Osteoblast (primary cell): ENCODE measurements at regions not wholly inside any gene's neighbourhood (a gene's known extent, or its start where the extent isn't known, plus 50 kb on each side); places are given as distances from the start of the nearest gene placed in this dataset.
"Not testable (repeated sequence)": the region's sequence is repeated elsewhere in the genome, so short reads cannot be mapped to it uniquely, and the experiment has no call there.

ENCODE experiments used
- DNase-seq: peaks from one replicate; pipeline ENCODE4 v3.0.0; 2011; ENCODE audit warnings: low spot score, mixed read lengths; ENCODE audit not compliant: insufficient read length; ENCODE audit errors: missing footprints
- H2AFZ ChIP-seq: 2 replicates; pipeline ENCODE4 v1.6.0; 2011; ENCODE audit warnings: mild to moderate bottlenecking, low read length
- H3K27ac ChIP-seq: 2 replicates; pipeline ENCODE4 v1.5.1; 2011; ENCODE audit warnings: mild to moderate bottlenecking, low read depth, low read length, moderate library complexity
- H3K27me3 ChIP-seq: 2 replicates; pipeline ENCODE4 v1.6.0; 2012; ENCODE audit warnings: mild to moderate bottlenecking, control low read depth, inconsistent platforms, low read length, moderate library complexity; ENCODE audit not compliant: insufficient read depth
- H3K36me3 ChIP-seq: 2 replicates; pipeline ENCODE4 v1.5.1; 2011; ENCODE audit warnings: mild to moderate bottlenecking, low read length, control low read depth, moderate library complexity; ENCODE audit not compliant: insufficient read depth
- H3K4me1 ChIP-seq: 2 replicates; pipeline ENCODE4 v1.5.1; 2011; ENCODE audit warnings: mild to moderate bottlenecking, low read length, control low read depth, moderate library complexity; ENCODE audit not compliant: insufficient read depth
- H3K4me2 ChIP-seq: 2 replicates; pipeline ENCODE4 v1.6.0; 2011; ENCODE audit warnings: mild to moderate bottlenecking, low read length; ENCODE audit not compliant: insufficient read depth
- H3K4me3 ChIP-seq: fragments of 200-600 bp; sonication (generic); 3 replicates; pipeline ENCODE4 v1.5.1; 2012; ENCODE audit warnings: mild to moderate bottlenecking, low read length, inconsistent platforms; ENCODE audit not compliant: insufficient read depth
- H3K79me2 ChIP-seq: 2 replicates; pipeline ENCODE4 v1.6.0; 2012; ENCODE audit warnings: mild to moderate bottlenecking, low read length, control low read depth, inconsistent platforms; ENCODE audit not compliant: insufficient read depth
- H3K9me3 ChIP-seq: 2 replicates; pipeline ENCODE4 v1.5.1; 2011; ENCODE audit warnings: low read depth, low read length, control low read depth
- H4K20me1 ChIP-seq: 2 replicates; pipeline ENCODE4 v1.6.0; 2012; ENCODE audit warnings: mild to moderate bottlenecking, low read length, control low read depth; ENCODE audit not compliant: insufficient read depth
- CTCF ChIP-seq: IDR thresholded peaks from 2 replicates; pipeline ENCODE4 v1.5.1; 2011; ENCODE audit warnings: mild to moderate bottlenecking, low read depth, low read length, moderate library complexity; ENCODE audit errors: extremely low read depth

GRCh38 chr5:50501491-50502228 is 60.6 kb upstream of the EMB start:
- no peak overlapping the region for H3K4me2 ChIP-seq
- H3K27ac ChIP-seq = no peak overlapping the region
- H3K27me3 ChIP-seq = no peaks in the 10 kb centered on the region

DNA sequence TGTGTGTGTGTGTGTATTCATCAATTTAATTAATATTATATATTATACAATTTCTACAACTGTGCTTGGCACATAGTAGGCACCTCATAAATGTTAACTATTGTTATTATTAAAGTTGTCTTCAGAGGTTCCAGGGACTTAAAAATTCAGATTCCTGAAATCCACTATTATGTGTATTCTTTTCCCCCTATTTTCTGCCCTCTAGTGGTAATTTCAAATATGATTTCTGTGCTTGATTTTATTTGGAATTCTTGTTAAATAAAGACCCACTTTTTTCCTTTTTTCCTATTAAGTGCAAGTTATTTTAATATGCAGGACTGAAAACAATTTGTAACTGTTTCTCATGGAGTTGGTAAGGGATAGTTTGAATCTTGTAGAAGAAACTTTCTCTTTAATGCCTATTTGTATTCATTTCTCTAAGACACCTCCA is 72.0 kb upstream of the EMB start:
- H4K20me1 ChIP-seq, H2AFZ ChIP-seq: not testable (repeated sequence)

More at GRCh38 chr5:50501491-50502228, 60.6 kb upstream of the EMB start:
- no peaks in the 10 kb centered on the region for H3K9me3 ChIP-seq
- H2AFZ ChIP-seq = no peak overlapping the region
- no peaks in the 10 kb centered on the region for H3K4me1 ChIP-seq
- no peaks in the 10 kb centered on the region for H3K79me2 ChIP-seq
- TF ChIP-seq CTCF = no peak
- no peak for DNase-seq
- H4K20me1 ChIP-seq = no peaks in the 10 kb centered on the region
- H3K36me3 ChIP-seq = no peaks in the 10 kb centered on the region
- H3K4me3 ChIP-seq = no peak overlapping the region

GRCh38 chr5:50521060-50521459 is 80.0 kb upstream of the EMB start:
- H4K20me1 ChIP-seq, DNase-seq, H3K9me3 ChIP-seq, H3K36me3 ChIP-seq, H3K4me3 ChIP-seq, H3K4me2 ChIP-seq, H3K27me3 ChIP-seq, H3K4me1 ChIP-seq, H3K79me2 ChIP-seq, H3K27ac ChIP-seq, H2AFZ ChIP-seq: not testable (repeated sequence)

More for the DNA sequence above, 72.0 kb upstream of the EMB start:
- H3K27me3 ChIP-seq, DNase-seq, H3K4me2 ChIP-seq, H3K79me2 ChIP-seq, H3K36me3 ChIP-seq, H3K4me3 ChIP-seq, H3K4me1 ChIP-seq, H3K9me3 ChIP-seq, H3K27ac ChIP-seq: not testable (repeated sequence)
- peak; percentile 29 for TF ChIP-seq CTCF

- not testable (repeated sequence) for H3K27me3 ChIP-seq, H4K20me1 ChIP-seq, H3K4me1 ChIP-seq, H3K79me2 ChIP-seq, H3K36me3 ChIP-seq, DNase-seq, H3K4me2 ChIP-seq, H2AFZ ChIP-seq, H3K9me3 ChIP-seq, H3K27ac ChIP-seq, H3K4me3 ChIP-seq
These were observed 86.5 kb upstream of the EMB start for GRCh38 chr5:50527514-50528060.

DNA sequence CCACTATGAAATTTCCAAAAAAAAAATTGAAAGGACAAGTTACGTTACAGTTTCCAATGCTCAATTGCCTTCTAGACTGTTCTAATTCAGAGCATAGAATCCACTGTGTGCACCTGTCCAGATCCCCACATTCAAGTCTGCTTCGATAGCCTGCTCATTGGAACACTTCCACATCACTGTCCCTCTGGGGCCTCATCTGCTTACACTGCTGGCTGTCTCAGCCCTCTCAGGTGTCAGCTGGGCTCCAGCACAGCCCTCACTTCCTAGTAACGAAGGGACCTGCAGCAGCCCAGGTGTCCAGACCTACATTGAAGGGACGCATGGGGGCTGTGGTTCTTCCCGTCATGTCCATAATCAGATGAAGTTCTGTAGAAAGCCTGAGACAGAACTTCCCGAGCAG is 94.3 kb upstream of the EMB start:
- no peaks in the 10 kb centered on the region for H4K20me1 ChIP-seq
- H3K4me2 ChIP-seq = no peak overlapping the region
- no peaks in the 10 kb centered on the region for H3K79me2 ChIP-seq
- DNase-seq = no peak
- no peaks in the 10 kb centered on the region for H3K4me1 ChIP-seq
- no peaks in the 10 kb centered on the region for H3K9me3 ChIP-seq
- no peak overlapping the region for H3K27ac ChIP-seq
- no peaks in the 10 kb centered on the region for H3K27me3 ChIP-seq
- H3K36me3 ChIP-seq = no peaks in the 10 kb centered on the region
- no peak overlapping the region for H3K4me3 ChIP-seq
- H2AFZ ChIP-seq = no peak overlapping the region
- TF ChIP-seq CTCF = no peak

GRCh38 chr5:50537534-50537933 is 96.4 kb upstream of the EMB start:
- H3K27ac ChIP-seq, H3K4me3 ChIP-seq, H4K20me1 ChIP-seq, H2AFZ ChIP-seq, H3K79me2 ChIP-seq, H3K36me3 ChIP-seq, H3K4me1 ChIP-seq, H3K9me3 ChIP-seq, H3K4me2 ChIP-seq, DNase-seq, H3K27me3 ChIP-seq: not testable (repeated sequence)
